Fibroblast of skin of abdomen (primary cell): ENCODE measurements at regions not wholly inside any gene's neighbourhood (a gene's known extent, or its start where the extent isn't known, plus 50 kb on each side); places are given as distances from the start of the nearest gene placed in this dataset.
A peak's percentile ranks its signal among the peaks of the same experiment; 100 is the strongest.

Experiments
- DNase-seq: peaks from one replicate; pipeline ENCODE4 v3.0.0-alpha.2; 2013

GRCh38 chr6:156175433-156175832 lies 601.7 kb upstream of the ARID1B start:
- DNase-seq = no peak

DNA sequence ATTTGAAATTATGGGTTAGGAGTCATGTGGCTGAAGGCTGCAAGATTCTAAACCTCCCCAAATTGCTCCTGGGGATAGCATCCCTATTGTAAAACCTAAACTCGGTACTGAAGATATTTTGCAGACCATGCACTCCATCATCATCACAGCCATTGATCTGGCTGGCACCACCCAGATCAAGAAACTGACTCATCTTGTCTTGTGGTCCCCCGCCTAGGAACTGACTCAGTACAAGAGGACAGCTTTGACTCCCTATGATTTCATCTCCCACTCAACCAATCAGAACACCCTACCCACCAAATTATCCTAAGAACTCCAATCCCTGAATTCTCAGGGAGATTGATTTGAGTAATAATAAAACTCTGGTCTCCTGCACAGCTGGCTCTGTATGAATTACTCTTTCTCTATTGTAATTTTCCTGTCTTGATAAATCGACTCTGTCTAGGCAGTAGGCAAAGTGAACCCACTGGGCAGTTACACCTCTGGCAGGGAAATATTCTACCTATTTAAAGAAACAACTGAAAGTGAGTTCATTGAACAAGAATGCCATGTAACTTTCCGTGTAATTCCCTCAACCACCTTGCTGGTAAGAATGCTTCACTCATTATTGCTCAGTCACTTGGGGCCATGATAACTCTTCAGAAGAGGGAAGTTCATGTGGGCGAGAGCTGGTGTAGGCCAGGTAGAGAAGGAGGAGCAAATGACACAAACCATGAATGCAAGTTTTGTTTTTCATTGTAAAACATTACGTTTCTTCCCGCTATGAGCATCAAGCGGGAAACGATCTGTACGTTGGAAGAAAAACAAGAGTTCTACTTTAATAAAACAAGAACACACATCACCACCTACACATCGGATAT lies 602.9 kb upstream of the ARID1B start:
- DNase-seq = no peak

DNA sequence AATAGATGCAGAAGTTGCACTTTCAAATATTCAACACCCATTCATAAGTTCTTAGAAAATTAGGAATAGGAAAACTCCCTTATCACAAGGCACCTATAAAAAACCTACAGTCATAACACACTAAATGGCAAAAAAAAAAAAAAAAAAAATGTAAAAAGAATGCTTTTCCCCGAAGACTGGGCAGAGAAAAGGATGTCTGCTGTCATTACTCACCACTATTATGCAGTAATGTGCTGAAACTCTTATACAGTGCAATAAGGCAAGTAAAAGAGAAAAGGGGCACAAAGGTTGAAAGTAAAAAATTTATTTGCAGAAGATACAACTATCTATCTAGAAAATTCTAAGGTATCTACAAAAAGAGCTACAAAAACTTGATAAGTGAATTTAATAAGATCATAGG lies 607.8 kb upstream of the ARID1B start:
- DNase-seq = no peak

- peak; percentile 54 for DNase-seq
These were observed 609.5 kb upstream of the ARID1B start for GRCh38 chr6:156167625-156168071.

DNA sequence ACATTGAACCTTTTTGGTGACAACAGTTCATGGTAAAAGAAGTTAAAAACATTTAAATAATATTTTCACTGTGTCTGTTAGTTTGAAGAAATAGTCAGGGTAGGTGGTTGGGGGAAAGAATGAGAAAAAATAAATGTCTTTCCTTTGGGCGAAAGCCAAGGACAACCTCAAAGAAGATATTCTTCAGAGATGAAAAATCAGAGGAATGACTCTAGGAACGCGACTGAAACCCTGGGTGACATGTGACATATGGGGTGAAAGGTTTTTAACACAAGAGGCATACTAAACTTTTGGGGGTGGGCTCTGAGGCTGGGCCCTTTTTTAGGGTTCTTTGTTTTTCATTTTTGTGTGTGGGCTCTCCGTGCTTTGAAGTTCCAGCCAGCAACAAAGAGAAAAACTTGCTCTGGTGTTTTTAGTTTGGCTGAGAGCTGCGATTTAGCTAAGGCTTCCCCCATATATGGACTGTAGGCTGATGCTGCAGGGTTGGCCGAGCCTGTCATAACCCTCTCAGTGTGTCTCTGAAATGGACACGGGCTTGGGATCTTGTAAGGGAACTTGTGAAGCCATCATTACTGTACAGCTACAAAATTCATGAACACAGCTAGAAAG lies 610.1 kb upstream of the ARID1B start:
- peak; percentile 64 for DNase-seq

GRCh38 chr6:156166093-156166492 lies 611.1 kb upstream of the ARID1B start:
- DNase-seq = no peak

- peak; percentile 57 for DNase-seq
These were observed 612.3 kb upstream of the ARID1B start for GRCh38 chr6:156164701-156165452.

DNA sequence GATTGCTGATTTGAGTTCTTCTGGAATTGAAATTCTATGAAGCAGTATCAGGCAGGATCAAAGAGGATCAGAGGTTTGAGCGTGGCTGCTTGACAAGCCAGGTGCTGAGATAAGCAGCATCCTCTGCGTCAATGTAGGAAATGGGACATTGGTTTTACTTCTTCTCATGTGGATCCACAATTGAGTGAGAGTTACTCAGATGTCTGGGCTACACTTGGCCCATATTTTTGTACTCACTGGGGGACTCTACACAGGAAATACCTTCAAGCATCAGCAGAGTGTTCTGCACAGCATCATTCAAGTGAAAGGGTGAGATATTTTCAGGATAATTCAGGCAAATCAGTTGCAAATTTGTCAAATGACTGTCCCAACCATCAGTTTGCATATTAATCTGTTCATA lies 613.9 kb upstream of the ARID1B start:
- DNase-seq = no peak

DNA sequence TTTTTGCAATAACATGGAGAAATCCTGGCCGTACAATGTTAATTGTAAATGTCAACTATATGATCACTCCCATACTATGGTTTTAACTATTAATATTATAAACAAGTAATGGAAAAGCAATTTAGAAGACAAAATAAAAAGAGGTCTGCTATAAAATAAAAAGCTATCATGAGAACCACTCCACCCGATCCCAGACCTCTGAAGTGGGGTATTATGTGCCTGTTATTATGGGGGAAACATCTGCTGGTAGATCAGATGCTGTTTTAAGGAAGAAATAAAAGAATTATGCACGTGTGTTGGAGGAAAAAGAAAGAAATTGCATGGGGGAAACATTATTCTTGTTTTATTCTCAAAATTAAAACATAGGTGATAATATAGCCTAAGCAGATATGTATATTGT lies 615.7 kb upstream of the ARID1B start:
- DNase-seq = no peak

DNA sequence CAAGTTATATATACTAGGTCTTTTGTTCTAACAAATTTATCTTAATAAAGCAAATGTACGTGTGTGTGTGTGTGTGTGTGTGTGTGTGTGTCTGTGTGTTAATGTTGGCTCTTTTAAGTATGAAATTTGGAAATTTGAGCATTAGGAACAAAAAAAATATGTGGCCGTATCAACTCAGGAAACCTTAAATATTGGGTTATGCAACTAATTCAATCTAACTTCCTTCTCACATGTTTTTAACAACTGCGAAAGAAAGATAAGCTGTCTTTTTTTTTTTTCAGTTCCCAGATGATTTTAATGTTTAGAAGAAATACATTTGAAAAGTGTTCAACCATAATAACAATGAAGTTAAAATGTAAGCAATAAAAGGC lies 616.4 kb upstream of the ARID1B start:
- DNase-seq = no peak

- DNase-seq = no peak
These were observed 617.0 kb upstream of the ARID1B start for GRCh38 chr6:156160007-156160794.

DNA sequence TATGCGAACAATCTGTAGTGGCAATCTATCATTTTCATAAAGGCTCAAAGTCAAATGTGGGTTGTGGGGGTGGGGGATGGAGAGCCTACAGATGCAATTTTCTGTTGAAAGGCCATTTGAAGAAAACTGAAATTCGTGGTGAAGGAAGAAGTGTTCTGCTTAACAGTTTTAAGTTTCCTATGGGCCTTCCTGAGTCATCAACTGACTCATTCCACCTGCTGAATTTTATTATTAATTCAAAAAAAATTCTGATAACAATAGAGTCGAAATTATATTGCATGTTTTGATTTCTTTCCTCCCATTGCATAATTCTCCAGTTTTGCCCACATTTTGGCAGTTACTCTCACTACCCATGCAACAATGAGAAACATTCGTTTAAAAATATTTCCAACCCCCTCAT lies 622.3 kb upstream of the ARID1B start:
- no peak for DNase-seq

DNA sequence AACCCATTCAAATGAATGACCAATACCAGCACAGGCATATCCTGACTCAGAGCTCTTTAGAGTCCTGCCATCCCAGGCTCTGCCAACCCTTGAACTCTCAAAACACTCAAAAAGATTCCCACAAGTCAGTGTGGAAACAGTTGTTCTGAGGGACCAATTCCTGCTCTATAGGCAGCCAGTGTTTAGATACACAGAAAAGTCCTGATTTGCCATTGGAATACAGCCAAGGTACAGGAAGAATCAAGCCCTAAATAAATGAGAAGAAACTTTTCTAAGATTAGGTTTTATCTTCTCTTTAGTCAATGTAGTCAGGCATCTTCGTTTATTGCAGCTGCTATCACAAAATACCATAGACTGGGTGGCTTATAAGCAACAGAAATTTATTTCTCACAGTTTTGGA lies 626.8 kb upstream of the ARID1B start:
- DNase-seq = no peak

- no peak for DNase-seq
These were observed 630.3 kb upstream of the ARID1B start for GRCh38 chr6:156146891-156147290.

- no peak for DNase-seq
These were observed 645.8 kb upstream of the ARID1B start for GRCh38 chr6:156131221-156131903.

- no peak for DNase-seq
These were observed 650.6 kb upstream of the ARID1B start for GRCh38 chr6:156126535-156126934.

GRCh38 chr6:156125844-156126243 lies 651.3 kb upstream of the ARID1B start:
- no peak for DNase-seq

DNA sequence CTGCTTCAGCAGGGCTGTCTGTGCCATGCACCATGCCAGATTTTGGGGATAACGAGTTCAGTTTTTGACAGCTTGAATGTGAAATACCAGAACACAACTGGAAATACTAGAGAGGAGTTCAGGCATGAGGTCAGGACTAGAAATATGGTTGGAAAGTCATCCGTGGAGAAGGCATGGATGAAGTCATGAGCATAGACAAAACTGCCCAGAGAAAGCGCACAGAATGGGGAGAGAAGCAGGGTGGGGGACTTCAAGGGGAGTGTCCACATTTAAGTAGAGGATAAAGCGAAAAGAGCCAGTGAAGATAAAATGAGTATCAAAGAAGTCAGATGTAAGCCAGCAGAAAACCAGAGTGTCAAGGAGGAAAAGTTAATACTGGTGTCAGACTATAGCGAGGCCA lies 653.4 kb upstream of the ARID1B start:
- DNase-seq = no peak

GRCh38 chr6:156121973-156122372 lies 655.2 kb upstream of the ARID1B start:
- no peak for DNase-seq

- DNase-seq = no peak
These were observed 658.9 kb upstream of the NOX3 start for GRCh38 chr6:156114541-156114940.

DNA sequence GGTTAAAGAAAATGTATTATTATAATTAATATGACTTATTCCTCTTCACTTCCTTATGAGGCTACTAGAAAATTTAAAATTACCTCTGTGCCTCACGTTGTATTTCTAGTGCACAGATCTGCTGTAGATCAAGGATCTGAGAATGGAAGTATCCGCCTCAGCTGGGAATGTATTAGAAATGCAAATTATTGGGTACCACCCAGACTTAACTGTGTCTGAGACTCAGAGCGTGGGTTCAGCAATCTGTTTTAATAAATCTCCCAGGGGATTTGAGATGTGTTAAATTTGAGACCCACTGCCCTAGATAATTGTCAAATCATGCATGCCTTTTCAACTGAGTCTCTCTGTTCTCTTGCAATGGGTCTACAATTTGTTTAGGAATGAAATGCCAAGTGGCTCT lies 658.0 kb upstream of the NOX3 start:
- DNase-seq = no peak

- no peak for DNase-seq
These were observed 656.3 kb upstream of the NOX3 start for GRCh38 chr6:156111913-156112312.
